Fibroblast of the aortic adventitia (primary cell): ENCODE measurements at regions not wholly inside any gene's neighbourhood (a gene's known extent, or its start where the extent isn't known, plus 50 kb on each side); places are given as distances from the start of the nearest gene placed in this dataset.
"Not testable (repeated sequence)": the region's sequence is repeated elsewhere in the genome, so short reads cannot be mapped to it uniquely, and the experiment has no call there.

Experiments used
- DNase-seq: peaks from one replicate; pipeline ENCODE4 v3.0.0-alpha.2; 2010; ENCODE audit warnings: low read depth
- H3K4me3 ChIP-seq: 2 replicates; pipeline ENCODE4 v1.5.1; 2011; ENCODE audit warnings: low read depth, mild to moderate bottlenecking, control low read depth, low read length, moderate library complexity
- CTCF ChIP-seq: IDR thresholded peaks from 2 replicates; pipeline ENCODE4 v1.5.1; 2011; ENCODE audit warnings: mild to moderate bottlenecking, low read length, control low read depth, inconsistent platforms; ENCODE audit not compliant: insufficient read depth

- no peak overlapping the region for H3K4me3 ChIP-seq
- TF ChIP-seq CTCF, result no peak
- no peak for DNase-seq
Measured at GRCh38 chr18:72993250-72993649, 125.5 kb upstream of the NETO1 start.

- DNase-seq, result no peak
- no peak overlapping the region for H3K4me3 ChIP-seq
- no peak for TF ChIP-seq CTCF
Measured at GRCh38 chr18:72991379-72991778, 123.6 kb upstream of the NETO1 start.

DNA sequence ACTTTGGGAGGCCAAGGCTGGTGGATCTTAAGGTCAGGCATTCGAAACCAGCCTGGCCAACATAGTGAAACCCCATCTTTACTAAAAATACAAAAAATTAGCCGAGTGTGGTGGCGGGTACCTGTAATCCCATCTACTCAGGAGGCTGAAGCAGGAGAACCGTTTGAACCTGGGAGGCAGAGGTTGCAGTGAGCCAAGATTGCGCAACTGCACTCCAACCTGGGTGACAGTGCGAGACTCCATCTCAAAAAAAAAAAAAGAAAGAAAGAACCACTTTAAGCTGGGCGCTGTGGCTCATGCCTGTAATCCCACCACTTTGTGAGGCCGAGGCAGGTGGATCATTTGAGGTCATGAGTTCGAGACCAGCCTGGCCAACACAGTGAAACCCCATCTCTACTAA is 119.8 kb upstream of the NETO1 start:
- DNase-seq, H3K4me3 ChIP-seq: not testable (repeated sequence)

GRCh38 chr18:72986103-72986502 is 118.3 kb upstream of the NETO1 start:
- no peak for DNase-seq
- H3K4me3 ChIP-seq, result no peak overlapping the region
- no peak for TF ChIP-seq CTCF

DNA sequence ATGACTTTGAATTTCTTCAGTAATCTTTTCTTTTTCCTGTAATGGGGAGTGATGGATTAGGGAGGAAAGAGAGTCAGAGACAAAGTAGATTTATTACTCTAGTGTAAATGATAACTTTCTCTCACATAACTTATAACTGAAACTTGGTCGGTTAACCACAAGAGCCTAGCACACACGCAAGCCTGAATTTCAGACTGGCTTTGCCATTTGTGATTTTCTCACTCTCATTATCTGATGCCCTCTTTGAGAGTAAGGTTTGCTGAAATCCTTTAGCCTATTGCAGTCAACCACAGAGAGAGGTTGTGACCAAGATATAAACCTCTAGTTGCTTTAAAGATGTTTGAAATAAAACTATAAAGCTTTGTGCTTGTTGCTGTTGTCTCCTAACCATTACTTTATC is 117.9 kb upstream of the NETO1 start:
- TF ChIP-seq CTCF, result no peak
- no peak overlapping the region for H3K4me3 ChIP-seq
- DNase-seq, result no peak

GRCh38 chr18:72984290-72984689 is 116.5 kb upstream of the NETO1 start:
- DNase-seq, result no peak
- H3K4me3 ChIP-seq, result no peak overlapping the region
- no peak for TF ChIP-seq CTCF

GRCh38 chr18:72973841-72974240 is 106.1 kb upstream of the NETO1 start:
- no peak for TF ChIP-seq CTCF
- DNase-seq, result no peak
- no peak overlapping the region for H3K4me3 ChIP-seq
